ENCODE measurements at regions not wholly inside any gene's neighbourhood (a gene's known extent, or its start where the extent isn't known, plus 50 kb on each side); places are given as distances from the start of the nearest gene placed in this dataset.

GRCh38 chr1:223031733-223032601 is 111.1 kb downstream of the TLR5 start:
- no peak for DNase-seq

DNA sequence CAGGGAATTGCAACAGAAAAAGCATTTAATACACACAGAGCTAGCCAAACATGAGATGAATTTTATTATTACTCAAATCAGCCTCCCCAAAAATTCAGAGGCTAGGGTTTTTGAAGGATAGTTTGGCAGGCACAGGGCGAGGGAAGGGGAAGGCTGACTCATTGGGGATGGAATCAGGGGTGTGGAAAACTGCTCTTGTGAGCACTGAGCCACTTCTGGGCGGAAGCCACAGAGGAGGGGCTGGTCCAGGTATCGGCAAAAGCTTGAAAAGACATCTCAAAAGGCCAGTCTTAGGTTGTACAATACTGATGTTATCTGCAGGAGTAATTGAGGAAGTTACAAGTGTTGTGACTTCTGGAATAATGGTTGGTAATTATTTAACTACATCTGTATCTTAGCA is 109.4 kb downstream of the TLR5 start:
- Histone ChIP-seq H3K36me3 (ENCODE audit: control insufficient read depth, insufficient read depth, low read length) (no peaks in the 10 kb centered on the region), H3K9me3 (no peaks in the 10 kb centered on the region), H3K4me3 (ENCODE audit: low read depth, low read length) (no peak overlapping the region), H3K4me1 (peaks cover 29% of the 10 kb centered on the region), H3K27me3 (replicated peaks; ENCODE audit: control insufficient read depth, insufficient read depth, low read length) (no peaks in the 10 kb centered on the region)
- ChIA-PET POLR2A (no interaction called here), CTCF (no interaction called here)
- intact Hi-C loops (cut with micrococcal nuclease; ENCODE audit: unreplicated experiment) = no loop called here
- no peak overlapping the region for H3K27ac Mint-ChIP-seq (ENCODE audit: unreplicated experiment)
- H3K4me1 Mint-ChIP-seq (ENCODE audit: low read depth, unreplicated experiment) = peaks cover 16% of the 10 kb centered on the region
- BruUV-seq (replicated peaks) = no TSS peak
- no peaks in the 10 kb centered on the region for H3K27me3 Mint-ChIP-seq (ENCODE audit: insufficient read depth, unreplicated experiment)
- no peaks in the 10 kb centered on the region for H3K36me3 Mint-ChIP-seq (ENCODE audit: insufficient read depth, unreplicated experiment)
- no peak for DNase-seq
- H3K4me3 Mint-ChIP-seq (ENCODE audit: unreplicated experiment) = no peak overlapping the region
- TF ChIP-seq, protein P1, sequence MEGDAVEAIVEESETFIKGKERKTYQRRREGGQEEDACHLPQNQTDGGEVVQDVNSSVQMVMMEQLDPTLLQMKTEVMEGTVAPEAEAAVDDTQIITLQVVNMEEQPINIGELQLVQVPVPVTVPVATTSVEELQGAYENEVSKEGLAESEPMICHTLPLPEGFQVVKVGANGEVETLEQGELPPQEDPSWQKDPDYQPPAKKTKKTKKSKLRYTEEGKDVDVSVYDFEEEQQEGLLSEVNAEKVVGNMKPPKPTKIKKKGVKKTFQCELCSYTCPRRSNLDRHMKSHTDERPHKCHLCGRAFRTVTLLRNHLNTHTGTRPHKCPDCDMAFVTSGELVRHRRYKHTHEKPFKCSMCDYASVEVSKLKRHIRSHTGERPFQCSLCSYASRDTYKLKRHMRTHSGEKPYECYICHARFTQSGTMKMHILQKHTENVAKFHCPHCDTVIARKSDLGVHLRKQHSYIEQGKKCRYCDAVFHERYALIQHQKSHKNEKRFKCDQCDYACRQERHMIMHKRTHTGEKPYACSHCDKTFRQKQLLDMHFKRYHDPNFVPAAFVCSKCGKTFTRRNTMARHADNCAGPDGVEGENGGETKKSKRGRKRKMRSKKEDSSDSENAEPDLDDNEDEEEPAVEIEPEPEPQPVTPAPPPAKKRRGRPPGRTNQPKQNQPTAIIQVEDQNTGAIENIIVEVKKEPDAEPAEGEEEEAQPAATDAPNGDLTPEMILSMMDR (IDR thresholded peaks at IDR 0.05; ENCODE audit: insufficient read depth in 1 of 2, low read depth in 1 of 2, low read length in 1 of 2, severe bottlenecking in 1 of 2, unreplicated experiment in 1 of 2) = no peak
- H3K9me3 Mint-ChIP-seq (ENCODE audit: unreplicated experiment) = no peaks in the 10 kb centered on the region

More at GRCh38 chr1:223031733-223032601, 111.1 kb downstream of the TLR5 start:
- POLR2A ChIA-PET = no interaction called here
- no TSS peak for BruUV-seq (replicated peaks)
- Histone ChIP-seq H3K27me3 (replicated peaks; ENCODE audit: control insufficient read depth, insufficient read depth, low read length) (no peaks in the 10 kb centered on the region), H3K9me3 (no peaks in the 10 kb centered on the region), H3K36me3 (ENCODE audit: control insufficient read depth, insufficient read depth, low read length) (no peaks in the 10 kb centered on the region), H3K4me1 (peaks cover 29% of the 10 kb centered on the region), H3K4me3 (ENCODE audit: low read depth, low read length) (no peak overlapping the region)
- peaks cover 16% of the 10 kb centered on the region for H3K4me1 Mint-ChIP-seq (ENCODE audit: low read depth, unreplicated experiment)
- H3K27me3 Mint-ChIP-seq (ENCODE audit: insufficient read depth, unreplicated experiment) = no peaks in the 10 kb centered on the region
- TF ChIP-seq, protein P1 (IDR thresholded peaks at IDR 0.05; ENCODE audit: insufficient read depth in 1 of 2, low read depth in 1 of 2, low read length in 1 of 2, severe bottlenecking in 1 of 2, unreplicated experiment in 1 of 2) = no peak
- no peaks in the 10 kb centered on the region for H3K36me3 Mint-ChIP-seq (ENCODE audit: insufficient read depth, unreplicated experiment)
- intact Hi-C loops (cut with micrococcal nuclease; ENCODE audit: unreplicated experiment) = no loop called here
- CTCF ChIA-PET = no interaction called here
- no peaks in the 10 kb centered on the region for H3K9me3 Mint-ChIP-seq (ENCODE audit: unreplicated experiment)
- no peak overlapping the region for H3K4me3 Mint-ChIP-seq (ENCODE audit: unreplicated experiment)
- H3K27ac Mint-ChIP-seq (ENCODE audit: unreplicated experiment) = no peak overlapping the region

DNA sequence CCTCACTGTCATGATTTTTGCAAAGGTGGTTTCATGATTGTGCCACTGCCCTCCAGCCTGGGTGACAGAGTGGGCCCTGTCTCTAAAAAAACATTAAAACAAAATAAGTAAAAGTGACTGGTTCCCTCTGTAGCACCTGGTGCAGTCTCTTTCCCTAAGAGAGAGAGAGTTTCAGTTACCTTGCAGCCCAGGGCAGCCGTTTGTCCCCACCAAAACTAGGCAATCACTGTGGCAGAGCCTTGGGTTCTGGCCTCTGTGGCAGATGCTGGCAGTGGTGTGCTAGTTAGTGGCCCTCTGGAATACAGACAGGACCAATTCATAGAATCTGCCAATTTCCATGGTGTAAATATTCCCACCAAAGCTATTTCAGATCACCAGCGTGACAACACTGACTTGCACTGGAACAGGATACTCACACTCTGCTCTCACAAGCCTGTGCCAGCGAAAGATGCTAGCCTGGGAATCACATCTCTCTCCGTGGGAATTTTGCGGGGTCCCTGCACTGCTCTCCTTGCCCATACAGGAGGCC is 108.7 kb downstream of the TLR5 start:
- Histone ChIP-seq H3K4me3 (ENCODE audit: low read depth, low read length) (no peak overlapping the region), H3K4me1 (peaks cover 29% of the 10 kb centered on the region), H3K27me3 (replicated peaks; ENCODE audit: control insufficient read depth, insufficient read depth, low read length) (no peaks in the 10 kb centered on the region), H3K36me3 (ENCODE audit: control insufficient read depth, insufficient read depth, low read length) (no peaks in the 10 kb centered on the region), H3K9me3 (no peaks in the 10 kb centered on the region)
- DNase-seq = no peak
- POLR2A ChIA-PET = no interaction called here
- no peaks in the 10 kb centered on the region for H3K9me3 Mint-ChIP-seq (ENCODE audit: unreplicated experiment)
- no TSS peak for BruUV-seq (replicated peaks)
- CTCF ChIA-PET = no interaction called here
- H3K36me3 Mint-ChIP-seq (ENCODE audit: insufficient read depth, unreplicated experiment) = no peaks in the 10 kb centered on the region
- TF ChIP-seq, protein P1 (IDR thresholded peaks at IDR 0.05; ENCODE audit: insufficient read depth in 1 of 2, low read depth in 1 of 2, low read length in 1 of 2, severe bottlenecking in 1 of 2, unreplicated experiment in 1 of 2) = no peak
- no peaks in the 10 kb centered on the region for H3K27me3 Mint-ChIP-seq (ENCODE audit: insufficient read depth, unreplicated experiment)
- no peak overlapping the region for H3K27ac Mint-ChIP-seq (ENCODE audit: unreplicated experiment)
- H3K4me3 Mint-ChIP-seq (ENCODE audit: unreplicated experiment) = no peak overlapping the region
- intact Hi-C loops (cut with micrococcal nuclease; ENCODE audit: unreplicated experiment) = no loop called here
- H3K4me1 Mint-ChIP-seq (ENCODE audit: low read depth, unreplicated experiment) = peaks cover 16% of the 10 kb centered on the region

All from Caco-2 (cell line).